GM12865 (cell line): ENCODE measurements at regions not wholly inside any gene's neighbourhood (a gene's known extent, or its start where the extent isn't known, plus 50 kb on each side); places are given as distances from the start of the nearest gene placed in this dataset.

Experiments used
- DNase-seq: peaks from one replicate; pipeline ENCODE4 v3.0.0; 2010; ENCODE audit warnings: low read depth
- H3K4me3 ChIP-seq: 2 replicates; pipeline ENCODE4 v1.5.1; 2011; ENCODE audit warnings: mild to moderate bottlenecking, low read depth, low read length, control low read depth
- CTCF ChIP-seq: IDR thresholded peaks from 2 replicates; pipeline ENCODE4 v1.5.1; 2011; ENCODE audit warnings: low read length, control low read depth, low read depth, inconsistent platforms; ENCODE audit not compliant: insufficient read depth; ENCODE audit errors: missing control alignments

GRCh38 chr17:36855459-36855858 is 81.8 kb upstream of the LHX1 start:
- DNase-seq, result no peak
- no peak overlapping the region for H3K4me3 ChIP-seq
- TF ChIP-seq CTCF, result no peak

- no peak overlapping the region for H3K4me3 ChIP-seq
- TF ChIP-seq CTCF, result no peak
- no peak for DNase-seq
Measured at GRCh38 chr17:36856222-36856621, 81.1 kb upstream of the LHX1 start.

GRCh38 chr17:36856903-36857381 is 80.3 kb upstream of the LHX1 start:
- no peak for TF ChIP-seq CTCF
- H3K4me3 ChIP-seq, result no peak overlapping the region
- DNase-seq, result no peak

- no peak for DNase-seq
- H3K4me3 ChIP-seq, result no peak overlapping the region
- no peak for TF ChIP-seq CTCF
Measured at GRCh38 chr17:36857698-36858097, 79.6 kb upstream of the LHX1 start.

GRCh38 chr17:36858119-36859002 is 78.9 kb upstream of the LHX1 start:
- no peak for DNase-seq
- TF ChIP-seq CTCF, result no peak
- H3K4me3 ChIP-seq, result no peak overlapping the region

- H3K4me3 ChIP-seq, result no peak overlapping the region
- TF ChIP-seq CTCF, result no peak
- no peak for DNase-seq
Measured at GRCh38 chr17:36859003-36859300, 78.3 kb upstream of the LHX1 start.

GRCh38 chr17:36859706-36860105 is 77.6 kb upstream of the LHX1 start:
- no peak for DNase-seq
- no peak overlapping the region for H3K4me3 ChIP-seq
- TF ChIP-seq CTCF, result no peak
